ENCODE measurements at regions not wholly inside any gene's neighbourhood (a gene's known extent, or its start where the extent isn't known, plus 50 kb on each side); places are given as distances from the start of the nearest gene placed in this dataset.

DNA sequence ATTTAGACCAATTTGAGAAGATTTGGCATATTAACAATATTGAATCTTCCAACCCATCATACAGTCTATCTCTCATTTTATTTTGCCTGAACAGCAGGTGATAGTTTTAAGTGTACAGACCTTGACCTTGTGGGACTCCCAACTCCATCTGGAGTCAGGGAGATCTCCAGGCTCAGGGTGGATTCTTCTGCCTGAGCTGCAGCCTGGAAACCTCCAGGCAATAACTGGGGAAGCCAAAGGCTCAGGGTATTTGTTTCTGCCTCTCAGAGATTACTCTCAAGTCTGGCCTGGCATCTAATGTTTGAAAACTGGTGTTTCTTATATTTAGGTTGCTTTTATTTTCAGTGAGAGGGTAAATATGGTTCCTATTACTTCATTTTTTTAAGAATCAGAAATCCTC, 102.1 kb upstream of the C1QTNF9B start:
- peaks cover 0 to 3% (median 0%) of the 10 kb centered on the region in 3 donors for H3K27me3 Mint-ChIP-seq (ENCODE audit: low read depth in 3 of 3)
- no peaks in the 10 kb centered on the region for H3K79me2 ChIP-seq (ENCODE audit: insufficient read depth, low read length)
- H3K4me1 Mint-ChIP-seq = no peaks in the 10 kb centered on the region

DNA sequence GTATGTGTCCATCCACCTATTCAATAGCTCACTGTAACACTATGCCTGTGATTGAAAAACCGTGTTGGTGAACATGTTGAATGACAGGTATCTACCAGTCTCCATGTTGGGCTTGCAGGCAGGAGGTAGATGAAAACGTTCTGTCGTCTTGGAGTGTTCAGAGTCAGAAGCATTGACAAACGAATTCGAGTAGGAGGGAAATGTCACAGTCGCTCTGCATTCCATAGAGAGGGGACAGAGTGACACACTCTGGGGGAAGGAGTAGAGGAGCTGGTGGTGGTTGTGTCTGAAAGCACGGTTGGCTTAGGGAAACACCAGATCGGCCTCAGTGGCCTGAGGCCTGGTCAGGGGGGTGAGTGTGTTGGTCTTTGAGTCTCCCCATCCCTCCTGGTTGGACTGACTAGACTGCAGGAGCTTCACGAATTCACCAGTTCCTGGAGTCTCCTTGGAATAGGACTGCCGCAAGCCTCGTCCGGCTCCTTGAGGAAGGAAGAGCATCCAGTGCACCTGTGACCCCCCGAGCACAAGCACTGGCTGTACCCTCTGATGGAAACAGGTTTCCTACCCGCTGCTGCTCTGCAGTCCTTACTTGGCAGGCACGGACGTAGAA, 105.0 kb upstream of the C1QTNF9B start:
- no peaks in the 10 kb centered on the region for H3K36me3 Mint-ChIP-seq
- Histone ChIP-seq H3K4me3 (replicated peaks in 1 of 3; ENCODE audit: low read depth in 2 of 3, low read length in 3 of 3) (no peak overlapping the region), H3K27ac (ENCODE audit: low read depth in 1 of 2, low read length in 2 of 2) (no peak overlapping the region), H3K79me2 (ENCODE audit: insufficient read depth, low read length) (no peaks in the 10 kb centered on the region), H3K4me2 (replicated peaks; ENCODE audit: extremely low read depth, low read length, poor library complexity, severe bottlenecking) (no peak overlapping the region), H3K27me3 (ENCODE audit: control insufficient read depth in 2 of 2, insufficient read depth in 2 of 2, low read length in 2 of 2) (no peaks in the 10 kb centered on the region), H3K36me3 (replicated peaks in 1 of 2; ENCODE audit: control insufficient read depth in 1 of 2, insufficient read depth in 2 of 2, low read length in 2 of 2) (no peaks in the 10 kb centered on the region), H3K9me3 (replicated peaks in 1 of 2; ENCODE audit: control insufficient read depth in 1 of 2, insufficient read depth in 1 of 2, low read length in 2 of 2) (no peaks in the 10 kb centered on the region), H2AFZ (ENCODE audit: insufficient read depth, low read depth, low read length, poor library complexity, severe bottlenecking) (no peak overlapping the region), H4K20me1 (ENCODE audit: insufficient read depth, low read length) (no peaks in the 10 kb centered on the region), H3K4me1 (ENCODE audit: control insufficient read depth in 1 of 2, insufficient read depth in 2 of 2, low read length in 2 of 2) (no peaks in the 10 kb centered on the region), H3K9ac (ENCODE audit: insufficient read depth, low read length, poor library complexity, severe bottlenecking) (no peak overlapping the region)
- H3K27me3 Mint-ChIP-seq (ENCODE audit: low read depth in 3 of 3) = peaks cover 0 to 3% (median 0%) of the 10 kb centered on the region in 3 donors
- TF ChIP-seq, protein P1, sequence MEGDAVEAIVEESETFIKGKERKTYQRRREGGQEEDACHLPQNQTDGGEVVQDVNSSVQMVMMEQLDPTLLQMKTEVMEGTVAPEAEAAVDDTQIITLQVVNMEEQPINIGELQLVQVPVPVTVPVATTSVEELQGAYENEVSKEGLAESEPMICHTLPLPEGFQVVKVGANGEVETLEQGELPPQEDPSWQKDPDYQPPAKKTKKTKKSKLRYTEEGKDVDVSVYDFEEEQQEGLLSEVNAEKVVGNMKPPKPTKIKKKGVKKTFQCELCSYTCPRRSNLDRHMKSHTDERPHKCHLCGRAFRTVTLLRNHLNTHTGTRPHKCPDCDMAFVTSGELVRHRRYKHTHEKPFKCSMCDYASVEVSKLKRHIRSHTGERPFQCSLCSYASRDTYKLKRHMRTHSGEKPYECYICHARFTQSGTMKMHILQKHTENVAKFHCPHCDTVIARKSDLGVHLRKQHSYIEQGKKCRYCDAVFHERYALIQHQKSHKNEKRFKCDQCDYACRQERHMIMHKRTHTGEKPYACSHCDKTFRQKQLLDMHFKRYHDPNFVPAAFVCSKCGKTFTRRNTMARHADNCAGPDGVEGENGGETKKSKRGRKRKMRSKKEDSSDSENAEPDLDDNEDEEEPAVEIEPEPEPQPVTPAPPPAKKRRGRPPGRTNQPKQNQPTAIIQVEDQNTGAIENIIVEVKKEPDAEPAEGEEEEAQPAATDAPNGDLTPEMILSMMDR (IDR thresholded peaks at IDR 0.05) = no peak
- H3K4me1 Mint-ChIP-seq = no peaks in the 10 kb centered on the region
- WGBS (ENCODE audit: insufficient coverage) = 89% methylated on average over 16 of the region's 16 CpGs
- H3K9me3 Mint-ChIP-seq = peaks cover 0 to 1% (median 0%) of the 10 kb centered on the region in 7 donors
- no peak for DNase-seq
- H3K27ac Mint-ChIP-seq = no peak overlapping the region
- no peak overlapping the region for H3K4me3 Mint-ChIP-seq
- intact Hi-C loops (cut with micrococcal nuclease) = no loop called here

More for the DNA sequence above, 102.1 kb upstream of the C1QTNF9B start:
- Histone ChIP-seq H4K20me1 (ENCODE audit: insufficient read depth, low read length) (no peaks in the 10 kb centered on the region), H3K4me3 (replicated peaks in 1 of 3; ENCODE audit: low read depth in 2 of 3, low read length in 3 of 3) (no peak overlapping the region), H3K27me3 (ENCODE audit: control insufficient read depth in 2 of 2, insufficient read depth in 2 of 2, low read length in 2 of 2) (no peaks in the 10 kb centered on the region), H3K9ac (ENCODE audit: insufficient read depth, low read length, poor library complexity, severe bottlenecking) (no peak overlapping the region), H3K27ac (ENCODE audit: low read depth in 1 of 2, low read length in 2 of 2) (no peak overlapping the region), H3K4me2 (replicated peaks; ENCODE audit: extremely low read depth, low read length, poor library complexity, severe bottlenecking) (no peak overlapping the region), H3K9me3 (replicated peaks in 1 of 2; ENCODE audit: control insufficient read depth in 1 of 2, insufficient read depth in 1 of 2, low read length in 2 of 2) (no peaks in the 10 kb centered on the region), H3K4me1 (ENCODE audit: control insufficient read depth in 1 of 2, insufficient read depth in 2 of 2, low read length in 2 of 2) (no peaks in the 10 kb centered on the region), H2AFZ (ENCODE audit: insufficient read depth, low read depth, low read length, poor library complexity, severe bottlenecking) (no peak overlapping the region), H3K36me3 (replicated peaks in 1 of 2; ENCODE audit: control insufficient read depth in 1 of 2, insufficient read depth in 2 of 2, low read length in 2 of 2) (no peaks in the 10 kb centered on the region)
- Mint-ChIP-seq H3K9me3 (peaks cover 0 to 5% (median 0%) of the 10 kb centered on the region in 7 donors), H3K36me3 (no peaks in the 10 kb centered on the region), H3K4me3 (no peak overlapping the region), H3K27ac (no peak overlapping the region)
- intact Hi-C loops (cut with micrococcal nuclease) = no loop called here
- no peak for DNase-seq
- TF ChIP-seq, protein P1 (IDR thresholded peaks at IDR 0.05) = no peak
